Cerebellar nuclear complex (tissue), 1 donor: ENCODE measurements at regions not wholly inside any gene's neighbourhood (a gene's known extent, or its start where the extent isn't known, plus 50 kb on each side); places are given as distances from the start of the nearest gene placed in this dataset.
"Not testable (repeated sequence)": the region's sequence is repeated elsewhere in the genome, so short reads cannot be mapped to it uniquely, and the experiment has no call there.

ENCODE experiments used
- DNase-seq, 2 experiments: peaks; one replicate each; lab custom pipeline; 2025; lab: John Stamatoyannopoulos, UW

- no peak for DNase-seq
These were observed 115.1 kb upstream of the FRMD1 start for GRCh38 chr6:168193816-168194721.

DNA sequence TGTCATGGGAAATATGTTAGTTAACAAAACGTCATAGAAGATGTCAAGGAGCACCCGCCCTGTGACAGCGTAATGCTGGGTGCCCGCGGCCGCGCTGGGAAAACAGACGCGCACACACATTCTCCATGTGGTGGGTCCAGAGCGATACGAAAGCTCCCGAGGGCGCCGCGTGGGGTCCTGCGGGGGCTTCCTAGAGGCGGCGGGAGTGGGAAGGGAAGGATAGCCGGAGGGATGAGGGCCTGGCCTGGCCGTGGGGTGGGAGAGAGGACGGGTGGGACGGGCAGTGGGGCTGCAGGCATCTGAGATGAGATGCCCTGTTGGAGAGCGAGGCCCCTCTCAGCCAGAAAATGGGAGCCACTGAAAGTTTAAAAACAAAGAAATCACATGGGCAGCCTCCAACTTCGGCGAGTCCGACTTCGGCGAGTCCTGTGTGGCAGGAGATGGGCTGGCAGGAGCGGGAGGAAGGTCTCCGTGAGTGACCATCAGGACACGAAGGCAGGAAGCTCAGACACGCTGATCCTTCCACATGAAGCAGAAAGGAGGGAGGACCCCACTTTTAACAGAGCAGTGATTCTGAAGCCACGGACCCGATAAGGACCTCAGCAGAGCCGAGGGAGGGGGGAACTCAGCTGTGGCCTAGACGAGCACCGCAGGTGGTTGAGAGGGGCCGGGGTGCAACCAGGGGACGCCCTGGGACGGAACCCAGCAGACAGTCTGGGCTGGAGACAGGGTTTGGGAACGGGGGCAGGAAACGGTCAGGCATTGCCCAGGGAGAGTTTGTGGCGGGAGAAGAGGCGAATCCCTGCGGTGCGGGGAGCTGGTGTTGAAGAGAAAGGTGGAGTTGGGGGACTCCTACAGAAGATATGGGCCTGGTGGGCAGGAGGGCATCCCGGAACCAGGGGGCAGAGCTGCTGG lies 114.1 kb upstream of the FRMD1 start:
- no peak for DNase-seq

- no peak for DNase-seq
These were observed 113.3 kb upstream of the FRMD1 start for GRCh38 chr6:168192195-168192900.

GRCh38 chr6:168190646-168191443 lies 111.8 kb upstream of the FRMD1 start:
- DNase-seq, result no peak

GRCh38 chr6:168190014-168190405 lies 111.0 kb upstream of the FRMD1 start:
- no peak for DNase-seq

GRCh38 chr6:168189200-168190013 lies 110.4 kb upstream of the FRMD1 start:
- no peak for DNase-seq

DNA sequence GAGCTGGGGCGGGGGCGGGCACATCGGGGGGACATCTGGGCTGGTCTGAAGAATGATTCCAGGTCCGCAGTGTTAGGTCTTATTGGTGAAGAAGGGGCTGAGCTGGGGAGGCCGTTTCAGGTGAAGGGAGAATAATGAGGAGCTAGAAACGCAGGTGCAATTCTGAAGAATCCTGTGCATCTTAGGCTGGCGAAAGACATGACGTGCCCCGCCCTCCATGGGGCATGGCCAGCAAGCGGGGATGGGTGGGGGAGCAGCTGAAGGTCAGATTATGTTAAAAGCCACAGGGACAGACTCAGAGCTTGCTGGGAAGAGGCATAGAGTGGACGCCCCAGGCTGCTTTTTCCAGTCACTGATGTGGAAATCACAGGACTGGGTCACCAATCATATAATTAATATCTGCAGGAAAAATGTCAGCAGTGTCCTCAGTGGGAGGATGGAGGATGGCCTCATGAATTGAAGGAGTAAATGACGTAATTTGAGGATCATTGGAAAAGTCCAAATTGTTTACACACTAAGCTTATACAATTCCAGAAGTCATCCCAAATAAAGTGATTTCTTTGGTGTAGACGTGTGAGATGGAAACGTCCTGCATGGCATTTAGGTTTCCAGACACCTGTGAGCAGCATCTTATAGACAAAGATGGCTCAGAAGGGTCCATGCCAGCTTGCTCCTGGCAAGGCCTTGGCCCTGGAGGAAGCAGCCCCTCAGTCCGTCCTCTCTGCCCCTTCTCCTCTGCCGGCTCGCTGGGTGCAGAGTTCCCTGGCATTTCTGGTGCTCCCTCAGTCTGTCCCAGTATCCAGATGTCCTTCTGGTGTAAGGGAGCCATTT lies 109.6 kb upstream of the FRMD1 start:
- no peak for DNase-seq

DNA sequence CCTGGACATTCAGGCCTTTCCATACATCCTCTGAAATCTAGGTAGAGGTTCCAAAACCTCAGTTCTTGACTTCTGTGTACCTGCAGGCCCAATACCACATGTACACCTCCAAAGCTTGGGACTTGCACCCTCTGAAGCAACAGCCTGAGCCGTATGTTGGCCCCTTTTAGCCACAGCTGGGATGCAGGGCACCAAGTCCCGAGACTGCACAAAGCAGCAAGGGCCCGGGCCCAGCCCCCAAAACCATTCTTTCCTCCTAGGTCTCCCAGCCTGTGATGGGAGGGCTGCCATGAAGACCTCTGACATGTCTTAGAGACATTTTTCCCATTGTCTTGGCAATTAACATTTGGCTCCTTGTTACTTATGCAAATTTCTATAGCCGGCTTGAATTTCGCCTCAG lies 107.4 kb upstream of the FRMD1 start:
- DNase-seq, result no peak

DNA sequence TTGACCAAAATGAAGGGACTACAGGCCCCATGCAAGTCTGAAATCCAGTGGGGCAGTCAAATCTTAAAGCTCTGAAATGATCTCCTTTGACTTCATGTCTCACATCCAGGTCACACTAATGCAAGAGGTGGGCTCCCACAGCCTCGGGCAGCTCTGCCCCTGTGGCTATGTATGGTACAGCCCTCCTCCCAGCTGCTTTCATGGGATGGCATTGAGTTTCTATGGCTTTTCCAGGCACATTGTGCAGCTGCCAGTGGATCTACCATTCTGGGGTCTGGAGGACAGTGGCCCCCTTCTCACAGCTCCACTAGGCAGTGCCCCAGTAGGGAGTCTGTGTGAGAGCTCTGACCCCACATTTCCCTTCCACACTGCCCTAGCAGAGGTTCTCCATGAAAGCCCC lies 107.0 kb upstream of the FRMD1 start:
- DNase-seq, result not testable (repeated sequence)

DNA sequence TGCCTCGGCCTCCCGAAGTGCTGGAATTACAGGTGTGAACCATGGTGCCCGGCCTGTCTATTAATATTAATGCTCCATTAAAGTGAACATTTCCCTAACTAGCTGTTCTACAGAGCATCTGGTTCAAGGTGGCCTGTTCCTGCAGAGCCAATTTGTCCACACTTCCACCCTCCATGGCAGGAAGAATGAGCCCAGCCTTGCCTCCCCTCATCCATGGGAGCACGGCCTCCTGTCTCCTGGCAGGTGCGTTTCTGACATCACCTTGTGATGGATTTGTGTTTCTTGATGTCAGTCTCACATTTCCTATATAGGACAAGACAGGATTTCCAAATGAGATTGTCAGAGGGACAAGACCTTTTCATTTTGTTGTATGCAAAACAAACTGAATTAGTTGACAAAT lies 105.7 kb upstream of the FRMD1 start:
- DNase-seq, result no peak

DNA sequence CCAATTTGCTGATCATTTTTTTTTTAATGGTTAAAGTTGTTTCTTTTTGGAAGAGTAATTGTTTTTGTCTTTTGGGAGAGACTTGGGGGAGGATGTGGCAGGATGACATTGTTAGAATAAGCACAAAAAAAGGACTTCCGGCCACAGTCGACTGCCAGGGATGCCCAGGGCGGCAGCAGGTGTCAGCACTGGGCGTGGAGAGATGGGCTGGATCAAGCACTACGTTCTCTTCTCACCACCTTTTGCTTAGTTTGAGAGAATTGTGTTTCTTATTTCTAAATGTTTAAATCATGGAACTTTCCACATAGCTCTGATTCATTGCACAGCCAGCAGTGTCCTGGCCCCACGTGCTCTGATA lies 104.6 kb upstream of the FRMD1 start:
- no peak for DNase-seq

DNA sequence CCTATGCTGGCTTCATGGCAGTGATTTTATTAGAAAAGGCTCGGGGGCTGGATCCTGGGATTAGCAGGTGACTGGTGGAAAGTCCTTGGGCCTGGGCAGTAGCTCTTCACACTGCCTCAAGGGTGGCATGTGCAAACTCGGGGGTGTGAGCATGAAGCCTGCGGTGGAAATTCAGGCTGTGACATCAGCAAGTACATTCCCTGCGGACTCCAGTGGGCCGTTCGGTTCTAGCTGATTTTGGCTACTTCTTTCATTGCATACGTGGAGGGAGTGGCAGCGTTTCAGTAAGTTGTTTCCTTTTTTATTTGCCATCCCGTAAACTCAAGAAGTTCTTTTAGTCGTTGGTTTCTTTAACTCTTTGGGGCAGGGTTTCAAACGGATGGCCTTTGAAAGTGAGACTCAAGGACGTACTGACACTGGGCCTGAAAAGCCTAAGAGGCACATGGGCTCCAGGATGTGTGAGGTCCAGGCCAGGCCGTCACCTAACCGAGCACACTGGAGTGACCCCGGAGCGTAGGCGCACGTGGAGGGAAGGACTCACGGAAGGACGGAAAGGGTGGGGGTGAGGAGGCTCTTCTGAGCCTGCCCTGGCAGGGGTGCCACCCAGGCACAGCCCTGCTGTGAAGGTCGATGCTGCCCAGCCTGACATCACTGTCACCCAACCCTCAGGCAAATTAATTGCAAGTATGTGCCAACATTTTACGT lies 104.0 kb upstream of the FRMD1 start:
- DNase-seq, result no peak

DNA sequence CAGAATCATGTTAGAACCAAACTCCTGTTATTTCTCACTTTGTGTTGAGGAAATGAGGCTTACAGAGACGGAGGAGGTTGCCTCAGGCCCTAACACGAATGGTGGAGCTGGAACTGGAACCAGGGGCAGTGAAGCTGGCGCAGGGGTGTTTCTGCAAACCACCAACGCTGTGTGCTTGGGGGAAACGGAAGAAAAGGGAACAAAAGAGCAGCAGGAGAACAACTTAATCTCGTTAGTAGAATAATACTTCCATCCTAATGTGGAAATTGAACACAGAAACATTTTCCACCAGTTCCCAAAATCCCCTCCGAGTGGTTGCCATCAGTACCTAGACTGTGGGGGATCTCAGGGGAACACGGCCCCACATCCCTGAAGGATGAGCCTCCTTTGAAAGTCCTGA lies 103.4 kb upstream of the FRMD1 start:
- no peak for DNase-seq

DNA sequence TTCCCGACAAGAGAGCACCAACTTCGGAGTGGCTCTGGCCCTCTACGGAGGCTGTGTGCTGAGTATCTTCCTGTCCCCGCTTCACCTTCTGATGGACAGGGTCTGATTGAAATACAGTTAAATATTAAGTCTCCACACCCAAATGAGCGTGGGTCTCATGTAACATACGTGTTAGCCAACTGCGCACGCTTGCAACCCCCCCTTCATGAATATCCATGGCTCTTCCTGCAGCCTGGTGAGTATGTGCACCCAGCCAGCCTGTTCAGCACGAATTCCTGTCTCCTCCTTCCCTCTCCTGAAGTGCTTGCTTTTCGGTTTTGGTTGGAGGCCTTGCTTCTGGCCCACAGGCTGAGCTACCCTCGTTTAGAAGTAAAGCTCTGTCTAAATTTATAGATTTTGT lies 102.9 kb upstream of the FRMD1 start:
- DNase-seq, result no peak

DNA sequence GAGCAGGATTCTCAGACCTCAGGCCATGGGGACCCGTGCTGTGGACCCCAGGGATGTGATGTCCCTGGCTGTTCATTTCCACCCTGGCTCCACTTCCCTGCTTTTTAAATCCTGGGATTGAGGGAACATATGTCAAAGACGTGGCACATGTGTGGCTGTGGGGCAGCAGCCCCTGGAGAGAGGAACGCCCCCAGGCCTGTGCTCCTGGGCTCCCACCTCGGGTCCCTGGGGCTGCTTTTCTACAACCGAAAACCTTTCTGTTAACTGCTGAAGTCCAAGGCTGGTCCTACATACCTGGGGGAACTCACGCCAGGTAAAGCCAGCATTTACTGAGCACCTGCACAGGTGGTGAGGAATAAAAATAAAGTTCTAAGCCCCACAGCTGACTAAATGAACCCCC lies 102.3 kb upstream of the FRMD1 start:
- no peak for DNase-seq

GRCh38 chr6:168180548-168181011 lies 101.6 kb upstream of the FRMD1 start:
- no peak for DNase-seq

GRCh38 chr6:168179702-168180382 lies 100.8 kb upstream of the FRMD1 start:
- no peak for DNase-seq

GRCh38 chr6:168179133-168179532 lies 100.1 kb upstream of the FRMD1 start:
- no peak for DNase-seq
